ENCODE measurements at regions not wholly inside any gene's neighbourhood (a gene's known extent, or its start where the extent isn't known, plus 50 kb on each side); places are given as distances from the start of the nearest gene placed in this dataset.
"Not testable (repeated sequence)": the region's sequence is repeated elsewhere in the genome, so short reads cannot be mapped to it uniquely, and the experiment has no call there.

DNA sequence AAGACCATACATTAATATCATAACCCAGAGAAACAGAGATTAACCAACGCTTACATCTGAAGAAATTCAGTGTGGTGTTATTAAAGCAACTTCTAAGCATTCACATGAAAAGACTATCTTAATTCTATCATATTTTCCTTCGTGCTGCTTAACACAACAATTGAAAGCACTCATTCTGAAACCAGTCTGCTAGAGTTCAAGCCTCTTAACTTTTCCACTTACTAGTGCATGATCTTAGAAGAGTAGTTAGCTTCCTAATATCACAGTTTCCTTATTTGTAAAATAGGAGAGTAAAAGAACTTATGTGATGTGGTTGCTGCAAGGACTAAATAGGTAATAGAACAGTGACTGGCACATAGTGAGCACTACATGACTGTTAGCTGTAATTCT lies 379.3 kb downstream of the TRIM36 start:
- no peak for DNase-seq

DNA sequence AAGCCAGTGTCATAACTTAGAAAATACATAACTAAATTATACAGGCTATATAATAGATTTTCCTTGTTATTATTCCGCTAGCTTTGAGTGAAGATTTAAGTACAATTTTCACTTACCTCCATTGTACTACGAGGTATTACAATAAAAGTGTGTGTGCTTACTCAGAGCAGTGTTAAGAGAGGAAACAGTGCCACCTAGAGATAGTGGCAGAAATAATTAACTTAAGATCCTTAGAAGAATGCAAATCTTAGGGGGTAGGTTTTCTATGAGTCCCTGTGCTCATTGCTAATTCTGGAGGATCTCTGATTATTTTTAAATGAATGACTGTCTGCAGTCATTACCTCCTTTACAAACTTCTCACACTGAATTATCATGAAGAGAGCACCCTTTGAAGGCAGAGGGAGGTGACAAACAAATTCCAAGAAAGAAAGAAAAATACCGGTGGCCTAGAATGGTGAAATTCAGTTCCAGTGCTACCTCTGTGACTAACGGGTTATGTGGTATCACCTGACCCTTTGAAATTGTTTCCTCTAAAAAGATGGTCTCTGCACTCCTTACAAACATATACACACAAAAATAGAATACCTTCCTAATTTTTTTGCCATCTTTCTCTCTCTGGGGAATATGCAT lies 379.8 kb downstream of the TRIM36 start:
- DNase-seq = peak; percentile 34 to 73

- DNase-seq = peak; percentile 64 to 88
Observed at GRCh38 chr5:114782869-114783268, 386.8 kb downstream of the TRIM36 start.

GRCh38 chr5:114782177-114782576 lies 387.5 kb downstream of the TRIM36 start:
- peak; percentile 93 to 94 for DNase-seq

- no peak for DNase-seq
Observed at GRCh38 chr5:114780290-114780689, 389.4 kb downstream of the TRIM36 start.

GRCh38 chr5:114744406-114744805 lies 382.5 kb downstream of the KCNN2 start:
- DNase-seq = no peak

GRCh38 chr5:114734238-114734637 lies 372.4 kb downstream of the KCNN2 start:
- DNase-seq = no peak

DNA sequence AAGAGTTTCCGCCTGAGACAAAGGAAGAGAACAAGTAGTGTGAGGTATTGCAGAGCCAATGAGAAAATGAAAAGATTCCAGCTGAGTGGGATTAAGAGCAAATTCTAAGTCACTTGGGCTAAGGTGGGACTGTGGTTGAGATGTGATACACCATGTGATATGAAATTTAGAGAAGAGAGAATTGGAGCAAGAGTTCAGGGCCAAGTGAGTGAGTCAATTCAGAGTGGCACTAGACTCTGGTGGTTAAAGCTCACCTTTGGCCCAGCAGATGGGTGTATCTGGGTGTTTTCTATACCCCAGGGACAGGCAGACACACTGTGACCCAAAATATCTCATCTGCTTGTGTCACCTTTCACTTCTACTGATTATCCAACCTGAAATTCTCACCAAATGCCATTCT lies 368.1 kb downstream of the KCNN2 start:
- no peak for DNase-seq

GRCh38 chr5:114727358-114727757 lies 365.5 kb downstream of the KCNN2 start:
- no peak for DNase-seq

- no peak for DNase-seq
Observed at GRCh38 chr5:114726131-114726530, 364.3 kb downstream of the KCNN2 start.

- no peak for DNase-seq
Observed at GRCh38 chr5:114719268-114719667, 357.4 kb downstream of the KCNN2 start.

GRCh38 chr5:114716955-114717354 lies 355.1 kb downstream of the KCNN2 start:
- DNase-seq = no peak

DNA sequence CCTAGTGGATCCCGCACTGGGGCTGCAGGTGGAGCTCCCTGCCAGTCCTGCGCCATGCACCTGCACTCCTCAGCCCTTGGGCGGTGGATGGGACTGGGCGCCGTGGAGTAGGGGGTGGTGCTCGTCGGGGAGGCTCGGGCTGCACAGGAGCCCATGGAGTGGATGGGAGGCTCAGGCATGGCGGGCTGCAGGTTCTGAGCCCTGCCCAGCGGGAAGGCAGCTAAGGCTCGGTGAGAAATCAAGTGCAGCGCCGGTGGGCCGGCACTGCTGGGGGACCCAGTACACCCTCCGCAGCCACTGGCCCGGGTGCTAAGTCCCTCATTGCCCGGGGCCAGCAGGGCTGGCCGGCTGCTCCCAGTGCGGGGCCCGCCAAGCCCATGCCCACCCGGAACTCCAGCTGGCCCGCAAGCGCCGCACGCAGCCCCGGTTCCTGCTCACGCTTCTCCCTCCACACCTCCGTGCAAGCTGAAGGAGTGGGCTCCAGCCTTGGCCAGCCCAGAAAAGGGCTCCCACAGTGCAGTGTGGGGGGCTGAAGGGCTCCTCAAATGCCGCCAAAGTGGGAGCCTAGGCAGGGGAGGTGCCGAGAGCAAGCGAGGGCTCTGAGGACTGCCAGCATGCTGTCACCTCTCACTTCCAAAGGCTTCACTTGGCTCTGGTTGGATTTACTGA lies 342.5 kb downstream of the KCNN2 start:
- DNase-seq = not testable (repeated sequence)

DNA sequence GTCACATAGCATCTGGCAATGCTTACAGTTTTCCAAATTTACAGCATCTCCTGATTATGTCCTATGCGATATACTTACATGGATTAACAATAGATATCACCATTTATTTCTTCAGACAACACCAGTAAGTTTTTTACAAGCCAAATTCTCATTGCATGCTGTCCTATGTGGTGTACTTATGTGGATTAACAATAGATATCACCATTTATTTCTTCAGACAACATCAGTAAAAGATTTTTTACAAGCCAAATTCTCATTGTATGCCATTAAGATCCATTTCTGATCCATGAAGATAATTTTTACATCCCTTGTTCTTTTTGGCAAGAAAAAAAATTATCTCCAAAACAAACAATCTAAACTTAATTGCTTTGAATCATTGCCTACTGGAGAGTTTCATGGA lies 340.9 kb downstream of the KCNN2 start:
- no peak for DNase-seq

- peak in 1 of 2 experiments; percentile 14 for DNase-seq
Observed at GRCh38 chr5:114702136-114702535, 340.3 kb downstream of the KCNN2 start.

DNA sequence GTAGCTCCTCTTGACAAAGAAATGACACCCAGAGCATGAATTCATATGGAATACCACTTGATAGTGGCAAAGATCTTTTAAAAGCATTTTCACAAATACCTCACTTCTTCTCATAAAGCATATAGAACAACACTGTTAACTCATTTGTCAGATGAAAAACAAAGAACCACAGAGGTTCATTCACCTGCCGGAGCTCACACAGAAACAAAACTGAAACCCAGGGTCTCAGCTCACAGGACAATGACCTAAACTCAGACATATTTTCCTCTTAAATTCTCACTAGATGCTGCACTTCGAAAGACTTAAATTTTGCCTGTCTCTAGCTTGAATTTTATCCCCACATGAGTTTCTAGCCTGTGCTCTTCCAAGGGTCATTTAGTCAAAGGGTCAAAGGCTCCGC lies 339.0 kb downstream of the KCNN2 start:
- no peak for DNase-seq

DNA sequence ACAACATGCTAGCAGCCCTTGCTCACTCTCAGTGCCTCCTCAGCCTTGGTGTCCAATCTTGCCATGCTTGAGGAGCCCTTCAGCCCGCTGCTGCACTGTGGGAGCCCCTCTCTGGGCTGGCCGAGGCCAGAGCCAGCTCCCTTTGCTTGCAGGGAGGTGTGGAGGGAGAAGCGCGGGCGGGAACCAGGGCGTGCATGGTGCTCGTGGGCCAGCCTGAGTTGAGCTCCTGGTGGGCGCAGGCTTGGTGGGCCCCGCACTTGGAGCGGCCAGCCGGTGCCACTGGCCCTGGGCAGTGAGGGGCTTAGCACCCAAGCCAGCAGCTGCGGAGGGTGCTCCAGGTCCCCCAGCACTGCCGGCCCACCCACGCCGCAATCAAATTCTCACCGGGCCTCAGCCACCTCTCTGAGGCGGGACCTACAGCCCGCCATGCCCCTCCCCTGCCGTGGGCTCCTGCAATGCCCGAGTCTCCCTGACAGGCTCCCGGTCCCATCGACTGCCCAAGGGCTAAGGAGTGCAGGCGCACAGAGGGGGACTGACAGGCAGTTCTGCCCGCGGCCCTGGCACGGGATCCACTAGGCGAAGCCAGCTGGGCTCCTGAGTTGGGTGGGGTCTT lies 333.5 kb downstream of the KCNN2 start:
- DNase-seq = no peak

- DNase-seq = peak; percentile 14 to 69
Observed at GRCh38 chr5:114686356-114686755, 324.5 kb downstream of the KCNN2 start.

DNA sequence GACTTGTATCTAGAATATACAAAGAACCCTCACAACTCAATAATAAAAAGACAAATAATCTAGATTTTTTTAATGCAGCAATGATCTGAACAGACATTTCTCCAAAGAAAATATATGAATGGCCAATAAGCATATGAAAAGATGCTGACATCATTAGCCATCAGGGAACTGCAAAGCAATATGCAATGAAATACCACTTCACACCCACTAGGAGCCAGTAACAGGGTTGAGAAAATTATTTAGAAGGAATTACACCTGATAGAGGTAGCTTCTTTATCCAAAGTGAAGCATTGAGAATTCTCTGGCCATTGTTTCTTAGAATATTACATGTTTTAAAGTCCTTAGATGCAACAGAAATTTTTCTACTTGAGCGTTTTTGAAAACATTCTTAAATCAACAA lies 316.9 kb downstream of the KCNN2 start:
- DNase-seq = no peak

DNA sequence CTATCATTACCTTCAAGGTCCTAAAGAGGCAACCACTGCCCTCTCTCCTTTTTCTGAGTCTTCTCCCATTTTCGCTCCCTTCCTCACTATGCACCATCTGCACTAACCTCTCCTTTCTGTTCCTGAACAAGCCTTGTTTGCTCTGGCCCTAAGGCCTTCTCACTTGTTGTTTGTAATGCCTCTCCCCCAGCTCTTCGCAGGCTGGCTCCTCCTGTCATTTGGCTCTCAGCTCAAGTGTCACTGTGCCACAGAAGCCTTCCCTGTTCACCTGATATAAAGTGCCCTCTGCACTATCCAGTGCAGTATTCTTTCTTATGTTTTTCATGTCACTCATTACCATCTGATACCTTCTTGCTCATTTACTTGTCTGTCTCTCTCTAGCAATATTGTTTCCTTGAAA lies 303.7 kb downstream of the KCNN2 start:
- no peak for DNase-seq

GRCh38 chr5:114660791-114661190 lies 298.9 kb downstream of the KCNN2 start:
- DNase-seq = no peak

DNA sequence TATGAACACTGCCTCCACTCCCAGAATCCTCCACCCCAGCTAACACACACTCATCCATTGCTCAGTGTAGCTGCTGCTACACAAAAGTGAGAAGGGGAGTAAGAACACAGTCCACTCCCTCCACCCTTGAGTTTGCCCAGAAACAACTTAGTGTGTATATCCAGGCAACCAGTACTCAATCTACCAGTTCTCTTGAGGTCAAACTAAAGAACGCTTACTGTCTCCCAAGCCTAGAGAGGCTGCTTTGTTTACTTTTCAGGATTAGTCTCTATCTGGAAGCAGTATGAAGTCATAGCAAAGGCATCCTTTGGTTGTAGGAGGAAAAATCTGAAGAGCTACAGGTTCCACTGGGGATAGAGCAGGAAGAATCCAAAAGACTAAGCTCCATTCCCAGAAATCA lies 296.3 kb downstream of the KCNN2 start:
- no peak for DNase-seq

DNA sequence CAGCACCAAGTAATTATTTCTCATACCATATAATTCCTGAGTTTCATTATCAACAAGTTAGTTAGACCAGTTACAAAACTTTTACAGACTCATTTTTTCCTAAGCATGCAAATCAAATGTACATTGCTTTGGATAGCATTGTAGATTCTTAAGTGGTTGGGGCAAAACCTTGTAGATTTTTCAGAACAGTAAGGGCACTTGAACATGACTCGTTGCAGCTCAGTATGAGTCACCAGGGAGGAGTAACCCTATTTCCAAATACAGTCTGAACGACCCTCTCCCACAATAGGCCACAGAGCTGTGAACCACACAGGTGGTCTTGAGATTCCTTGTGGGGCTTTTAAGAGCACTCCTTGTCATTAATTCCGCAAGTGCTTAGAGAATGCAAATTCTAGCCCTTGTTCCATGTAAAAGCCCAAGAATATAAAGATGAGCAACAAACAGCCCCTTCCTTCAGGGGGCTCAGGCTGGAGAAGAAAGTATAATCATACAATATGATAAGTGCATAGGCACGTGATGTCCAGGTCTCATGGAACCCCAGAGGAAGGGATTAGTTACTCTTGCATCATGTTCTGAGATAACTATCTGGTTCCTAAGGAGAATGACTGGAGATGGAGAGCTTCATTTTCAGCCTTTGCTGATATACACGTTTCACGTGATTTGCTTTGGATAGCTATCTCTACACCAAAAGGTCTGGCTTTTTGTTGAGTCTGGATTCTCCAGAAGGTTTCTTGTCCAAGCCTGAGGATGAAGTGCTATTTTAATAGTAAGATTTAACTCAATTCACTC lies 295.7 kb downstream of the KCNN2 start:
- DNase-seq = no peak

DNA sequence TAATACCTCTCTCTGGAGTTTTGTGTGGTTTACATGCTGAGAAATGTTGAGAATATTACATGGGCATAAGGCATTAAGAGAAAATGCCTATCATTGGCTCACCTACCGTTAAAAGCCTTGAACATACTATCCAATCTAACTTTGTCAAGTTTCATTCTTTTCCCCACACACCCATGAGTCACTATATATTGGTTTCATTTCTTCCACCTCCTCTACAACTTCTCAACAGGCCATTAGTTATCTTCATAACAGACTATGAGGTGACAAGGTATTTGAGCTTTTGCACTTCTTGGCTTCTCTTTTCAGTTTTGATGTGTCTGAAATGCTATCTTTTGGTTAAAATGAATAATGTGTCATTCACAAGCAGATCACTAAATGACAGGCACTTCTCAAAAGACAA lies 288.0 kb downstream of the KCNN2 start:
- DNase-seq = no peak

Measured in NCI-H446 (cell line).